ENCODE measurements at regions not wholly inside any gene's neighbourhood (a gene's known extent, or its start where the extent isn't known, plus 50 kb on each side); places are given as distances from the start of the nearest gene placed in this dataset.
A peak's percentile ranks its signal among the peaks of the same experiment; 100 is the strongest.
"Not testable (repeated sequence)": the region's sequence is repeated elsewhere in the genome, so short reads cannot be mapped to it uniquely, and the experiment has no call there.

GRCh38 chrX:1779626-1780025, 164.8 kb downstream of the ASMT start:
- no peak for DNase-seq

DNA sequence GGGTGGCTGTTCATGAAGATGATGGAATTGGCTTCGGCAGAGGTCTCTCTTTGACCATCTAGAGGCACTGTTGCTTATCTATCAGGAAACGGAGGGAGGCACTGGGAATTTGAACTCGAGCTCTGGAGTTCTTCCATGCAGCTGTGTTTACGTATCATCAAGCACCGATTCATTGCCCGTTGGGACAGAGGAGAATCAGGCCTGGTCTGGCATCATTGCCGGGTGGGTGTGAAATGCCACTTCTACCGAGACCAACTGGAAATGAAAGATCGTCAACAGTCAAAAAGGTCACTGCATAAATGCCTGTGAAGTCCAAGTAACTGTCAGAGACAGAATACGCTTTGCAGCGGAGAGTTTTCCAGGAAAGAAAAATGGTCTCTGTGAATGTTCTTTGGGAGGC, 166.9 kb downstream of the ASMT start:
- no peak for DNase-seq

DNA sequence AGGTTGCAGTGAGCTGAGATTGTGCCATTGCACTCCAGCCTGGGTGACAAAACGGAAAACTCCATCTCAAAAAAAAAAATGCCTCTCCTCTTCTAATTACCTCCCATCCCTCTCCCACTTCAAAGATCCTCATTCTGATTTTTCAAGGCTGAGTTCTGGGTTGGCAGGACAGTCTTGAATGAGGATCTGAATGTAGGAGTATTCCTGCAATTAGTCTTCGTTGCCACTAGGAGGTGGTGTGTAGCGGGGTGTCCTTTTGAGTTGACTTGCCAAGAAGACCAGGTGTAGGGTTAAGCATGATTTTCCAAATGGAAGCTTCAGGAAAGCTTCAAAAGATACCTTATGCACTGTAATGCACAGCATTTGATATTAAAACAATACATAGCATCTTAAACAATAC, 169.9 kb downstream of the ASMT start:
- DNase-seq: no peak

DNA sequence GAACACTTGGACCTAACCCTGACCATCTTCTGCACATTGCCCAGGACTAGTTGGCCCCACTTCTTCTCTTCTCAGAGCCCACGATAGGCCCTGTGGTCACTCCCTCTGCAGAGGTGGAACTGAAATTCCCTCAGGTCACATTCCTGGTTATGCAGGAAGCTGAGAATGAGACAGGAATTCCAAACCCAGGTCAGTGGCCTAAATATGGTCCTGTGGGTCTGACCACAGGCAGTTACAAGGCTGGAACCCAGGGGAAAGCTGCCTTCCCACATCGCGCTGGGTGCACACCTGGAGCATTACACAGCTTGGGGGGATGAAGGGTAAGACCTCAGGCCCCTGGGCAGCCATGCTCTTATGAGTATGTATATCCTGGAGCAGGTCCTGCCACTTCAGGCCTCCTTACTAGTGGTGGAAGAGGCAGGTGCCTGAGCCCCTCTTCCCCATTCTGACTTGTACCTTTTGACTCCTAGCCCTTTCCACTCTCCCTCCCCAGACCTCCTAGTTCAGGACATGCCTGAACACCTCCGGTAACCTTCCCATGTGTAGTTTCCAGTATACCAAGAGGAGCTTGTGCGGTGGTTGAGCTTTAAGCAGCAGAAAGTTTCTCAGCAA, 173.5 kb downstream of the ASMT start:
- no peak for DNase-seq

GRCh38 chrX:1792636-1793035, 177.8 kb downstream of the ASMT start:
- DNase-seq: no peak

DNA sequence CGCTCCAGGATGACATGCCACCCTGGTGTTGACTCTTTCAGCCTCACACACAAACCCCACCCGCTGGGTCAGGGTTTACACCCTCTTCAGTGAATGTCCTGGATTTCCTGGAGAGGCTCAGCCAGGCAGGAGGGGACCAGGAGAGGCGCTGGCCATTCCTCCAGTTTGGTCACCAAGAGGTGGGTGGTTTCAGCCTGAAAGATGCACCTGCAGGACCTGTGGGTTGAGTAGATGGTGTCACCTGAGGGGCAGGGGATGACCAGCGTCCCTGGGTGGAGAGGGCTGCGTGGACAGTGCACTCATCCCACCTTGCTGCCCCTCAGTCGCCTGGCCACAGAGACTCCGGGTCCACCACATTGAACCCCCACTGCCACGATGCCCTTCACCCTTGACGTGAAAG, 179.7 kb downstream of the ASMT start:
- no peak for DNase-seq

- DNase-seq: no peak
These were observed 188.1 kb downstream of the ASMT start for GRCh38 chrX:1802912-1803311.

DNA sequence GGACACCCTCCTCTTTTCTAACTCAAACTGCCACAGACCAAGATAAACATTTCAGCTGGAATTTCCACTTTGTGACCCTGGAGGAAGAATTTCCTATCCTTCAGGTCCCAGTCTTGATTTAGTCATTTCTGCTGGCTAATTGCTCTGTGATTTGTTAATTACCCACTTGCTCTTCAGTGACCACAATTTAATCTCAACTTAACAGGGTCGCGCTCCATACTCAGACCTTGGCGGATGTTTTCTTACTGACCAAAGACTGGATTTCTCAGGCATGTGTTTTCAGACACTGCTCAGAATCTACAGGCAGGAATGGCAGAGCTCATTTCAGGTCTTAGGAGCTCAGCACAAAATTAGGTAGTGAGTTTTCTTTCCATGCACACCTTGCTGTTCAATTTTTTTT, 188.9 kb downstream of the ASMT start:
- no peak for DNase-seq

DNA sequence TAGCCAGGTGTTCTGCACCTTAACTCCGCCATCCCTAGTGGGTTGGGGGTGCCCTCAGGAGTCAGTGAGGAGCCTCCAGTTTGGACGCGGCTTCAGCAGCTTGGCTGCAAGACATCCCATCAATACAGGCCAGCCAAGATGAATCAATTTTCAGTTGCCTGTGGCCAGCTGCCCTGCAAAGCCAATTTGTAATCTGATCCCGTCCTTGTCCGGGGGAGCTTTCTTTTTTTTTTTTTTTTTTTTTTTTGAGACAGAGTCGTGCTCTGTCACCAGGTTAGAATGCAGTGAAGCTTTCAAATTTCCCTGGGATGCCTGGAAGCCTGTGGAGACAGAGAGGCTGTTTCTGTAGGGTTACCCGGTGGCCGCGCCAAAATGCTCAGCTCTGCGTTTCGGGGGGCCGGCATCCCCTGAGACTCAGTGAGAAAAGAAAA, 192.5 kb downstream of the ASMT start:
- no peak for DNase-seq

DNA sequence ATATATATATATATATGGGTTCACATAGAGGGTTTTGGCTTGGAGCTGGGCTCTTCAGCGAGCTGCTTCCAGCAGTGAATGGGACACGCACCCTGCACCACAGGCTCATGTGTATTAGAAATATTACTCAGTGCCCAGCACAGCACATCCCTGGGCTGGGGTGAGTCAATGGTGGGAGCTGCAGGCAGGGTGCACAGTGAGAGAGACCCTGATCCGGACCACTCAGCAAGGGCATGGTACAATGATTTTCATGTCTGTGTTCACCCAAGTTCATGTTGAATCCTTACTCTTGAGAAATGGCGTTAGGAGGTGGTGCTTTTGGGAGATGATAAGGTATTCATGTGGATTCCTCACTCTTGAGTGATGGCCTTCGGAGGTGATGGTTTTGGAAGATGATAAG, 194.7 kb downstream of the ASMT start:
- DNase-seq: no peak

DNA sequence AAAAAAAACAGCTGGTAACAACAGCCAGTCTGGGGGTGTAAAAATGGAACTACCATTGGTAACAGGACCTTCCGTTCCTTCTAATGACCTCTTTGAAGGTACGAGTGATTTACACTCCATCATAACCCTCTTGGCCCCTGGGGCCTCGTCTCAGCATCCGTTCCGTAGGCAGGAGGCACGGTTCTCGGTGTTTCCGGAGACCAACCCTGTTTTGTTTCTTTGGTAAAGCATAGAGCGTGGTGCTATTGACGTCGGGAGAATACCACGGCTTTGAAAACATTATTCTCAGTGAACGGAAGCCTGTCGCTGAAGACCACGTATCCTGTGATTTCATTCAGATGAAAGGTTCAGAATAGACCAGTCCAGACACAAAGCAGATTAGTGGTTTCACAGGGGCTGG, 198.9 kb downstream of the ASMT start:
- no peak for DNase-seq

- DNase-seq: no peak
These were observed 200.8 kb downstream of the ASMT start for GRCh38 chrX:1815456-1816175.

- DNase-seq: not testable (repeated sequence)
These were observed 201.6 kb downstream of the ASMT start for GRCh38 chrX:1816387-1816982.

DNA sequence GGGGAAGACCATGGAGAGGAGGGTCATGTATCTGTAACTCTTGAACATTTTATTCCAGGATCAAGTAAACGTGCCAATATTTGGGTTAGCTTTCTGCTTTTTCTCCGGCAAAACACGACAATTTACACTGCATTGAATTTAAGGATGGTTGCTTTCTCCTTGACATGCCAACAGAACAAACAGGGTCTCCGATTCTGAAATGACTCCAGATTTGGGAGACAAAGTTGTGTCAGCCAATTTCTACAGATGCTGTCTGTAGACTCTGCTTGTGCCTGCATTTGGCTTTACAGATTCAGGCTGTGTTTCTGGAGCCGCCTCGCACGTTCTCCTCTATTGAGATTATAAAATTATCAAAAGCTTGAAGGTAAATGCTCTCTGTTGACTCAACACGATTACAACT, 207.0 kb downstream of the ASMT start:
- DNase-seq: no peak

DNA sequence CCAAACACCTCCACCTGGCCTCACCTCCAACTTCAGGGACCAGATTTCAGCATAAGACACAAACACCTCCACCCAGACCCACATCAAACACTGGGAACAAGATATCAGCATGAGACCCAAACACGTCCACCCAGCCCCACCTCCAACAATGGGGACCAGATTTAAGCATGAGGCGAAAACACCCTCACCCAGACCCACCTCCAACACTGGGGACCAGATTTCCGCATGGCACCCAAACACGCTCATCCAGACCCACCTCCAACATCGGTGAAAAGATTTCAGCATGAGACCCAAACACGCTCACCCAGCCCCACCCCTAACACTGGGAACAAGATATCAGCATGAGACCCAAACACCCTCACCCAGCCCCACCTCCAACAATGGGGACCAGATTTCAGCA, 210.0 kb downstream of the ASMT start:
- no peak for DNase-seq

GRCh38 chrX:1833656-1834360, 218.9 kb downstream of the ASMT start:
- no peak for DNase-seq

DNA sequence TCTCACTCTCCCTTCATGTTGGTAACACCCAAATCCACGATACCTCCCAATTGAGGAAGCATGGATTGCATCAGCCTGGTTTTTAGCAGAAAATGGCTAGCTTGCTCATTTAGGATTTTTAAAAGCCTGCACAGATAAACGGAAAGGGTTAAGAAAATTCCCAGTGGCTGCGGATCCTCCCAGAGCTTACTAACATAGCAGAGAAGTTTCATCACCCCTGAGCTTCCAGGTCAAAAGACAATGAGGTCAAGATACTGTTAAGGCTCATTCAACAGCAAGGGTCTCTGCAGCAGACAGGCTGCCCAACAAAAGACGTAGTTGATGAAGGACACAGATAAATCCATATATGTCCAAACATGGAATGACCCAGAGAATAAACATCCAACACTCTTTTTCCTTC, 220.2 kb downstream of the ASMT start:
- DNase-seq: peak in 1 of 4 experiments; percentile 0

- DNase-seq: no peak
These were observed 221.8 kb downstream of the ASMT start for GRCh38 chrX:1836683-1837082.

- DNase-seq: no peak
These were observed 226.9 kb downstream of the ASMT start for GRCh38 chrX:1841746-1842145.

DNA sequence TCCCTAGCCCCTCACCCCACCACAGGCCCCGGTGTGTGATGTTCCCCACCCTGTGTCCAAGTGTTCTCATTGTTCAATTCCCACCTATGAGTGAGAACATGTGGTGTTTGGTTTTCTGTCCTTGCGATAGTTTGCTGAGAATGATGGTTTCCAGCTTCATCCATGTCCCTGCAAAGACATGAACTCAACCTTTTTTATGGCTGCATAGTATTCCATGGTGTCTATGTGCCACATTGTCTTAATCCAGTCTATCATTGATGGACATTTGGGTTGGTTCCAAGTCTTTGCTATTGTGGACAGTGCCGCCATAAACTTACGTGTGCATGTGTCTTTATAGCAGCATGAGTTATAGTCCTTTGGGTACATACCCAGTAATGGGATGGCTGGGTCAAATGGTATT, 232.1 kb downstream of the ASMT start:
- not testable (repeated sequence) for DNase-seq

GRCh38 chrX:1847790-1848189, 232.9 kb downstream of the ASMT start:
- DNase-seq: not testable (repeated sequence)

GRCh38 chrX:1851527-1851926, 236.7 kb downstream of the ASMT start:
- DNase-seq: no peak

DNA sequence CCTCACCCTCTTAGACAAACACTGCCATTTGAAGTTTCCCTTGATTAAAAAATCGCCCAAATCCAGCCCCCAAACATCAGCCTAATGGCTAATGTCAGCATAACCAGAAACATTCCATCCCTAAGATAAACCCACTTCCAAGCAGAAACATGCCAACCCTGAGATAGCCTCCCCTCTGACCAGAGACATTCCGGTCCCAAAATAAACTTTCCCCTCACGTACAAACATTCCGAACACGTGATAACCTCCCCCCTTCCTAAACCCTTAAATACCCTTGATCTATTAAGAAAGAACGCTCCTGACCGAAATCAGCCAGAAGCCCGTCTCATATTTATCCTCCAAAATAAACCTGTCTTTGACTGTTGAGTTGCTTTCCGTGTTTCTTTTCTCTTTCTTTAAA, 237.2 kb downstream of the ASMT start:
- no peak for DNase-seq

DNA sequence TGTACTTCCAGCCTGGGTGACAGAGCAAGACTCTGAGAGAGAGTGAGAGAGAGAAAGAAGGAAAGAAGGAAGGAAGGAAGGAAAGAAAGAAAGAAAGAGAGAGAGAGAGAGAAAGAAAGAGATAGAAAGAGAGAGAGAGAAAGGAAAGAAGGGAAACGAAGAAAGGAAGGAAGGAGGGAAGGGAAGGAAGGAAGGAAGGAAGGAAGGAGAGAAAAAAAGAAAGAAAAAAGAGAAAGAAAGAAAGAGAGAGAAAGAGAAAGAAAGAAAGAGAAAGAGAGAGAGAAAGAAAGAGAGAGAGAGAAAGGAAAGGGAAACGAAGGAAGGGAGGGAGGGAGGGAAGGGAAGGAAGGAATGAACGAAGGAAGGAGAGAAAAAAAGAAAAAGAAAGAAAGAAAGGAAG, 238.6 kb downstream of the ASMT start:
- DNase-seq: no peak

Measured in suppressor macrophage (primary cell).